ENCODE measurements at regions not wholly inside any gene's neighbourhood (a gene's known extent, or its start where the extent isn't known, plus 50 kb on each side); places are given as distances from the start of the nearest gene placed in this dataset.

DNA sequence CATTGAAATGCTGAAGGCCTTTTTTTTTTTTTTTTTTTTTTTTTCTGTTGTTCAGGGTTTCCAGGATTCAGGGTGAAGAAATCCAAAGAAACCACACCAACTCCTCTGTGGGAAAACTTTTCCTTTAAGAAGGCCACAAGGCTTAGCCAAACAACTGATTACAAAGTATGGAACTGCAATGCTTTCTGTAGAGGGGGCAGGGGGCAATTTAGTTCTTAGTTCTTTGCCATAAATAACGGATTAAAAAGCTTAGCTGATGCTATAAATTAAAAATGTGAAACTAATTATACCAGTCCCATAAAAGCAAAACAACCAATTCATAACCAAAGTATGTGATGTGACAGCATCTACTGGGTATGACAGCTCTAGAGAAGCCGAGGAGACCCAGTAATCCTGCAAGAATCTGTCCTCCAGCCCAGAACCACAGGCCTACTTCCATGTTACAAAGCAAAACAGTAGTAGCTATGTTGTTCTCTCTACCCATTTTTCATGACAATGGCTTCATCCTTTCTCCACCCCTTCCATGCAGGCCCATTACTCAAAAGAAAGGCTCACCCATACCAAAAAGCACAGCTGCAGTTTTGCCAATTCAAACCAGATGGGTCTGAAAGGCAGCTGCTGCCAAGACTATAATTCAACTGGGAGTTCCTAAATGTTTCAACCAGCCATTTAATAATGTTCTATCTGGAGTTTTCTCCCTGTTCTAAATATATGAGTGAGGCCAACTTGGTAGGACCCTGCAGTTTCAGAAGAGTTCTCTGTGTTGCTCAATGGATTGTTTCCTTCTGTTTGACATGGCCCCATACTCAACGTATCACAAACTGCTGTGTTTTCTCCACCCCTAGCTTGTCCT lies 167.1 kb upstream of the ZFHX3 start:
- no peak overlapping the region for H3K4me3 ChIP-seq
- DNase-seq = no peak
- H3K27me3 ChIP-seq (replicated peaks in 1 of 7) = no peaks in the 10 kb centered on the region
- 70 to 89% (median 80%) methylated on average over 3 of the region's 3 CpGs for WGBS, 5 donors
- no peaks in the 10 kb centered on the region for H3K4me1 ChIP-seq
- no peaks in the 10 kb centered on the region for H3K36me3 ChIP-seq
- peaks cover 0 to 7% (median 0%) of the 10 kb centered on the region in 8 donors for H3K9me3 ChIP-seq
- no peak overlapping the region for H3K27ac ChIP-seq
- TF ChIP-seq, protein P1, sequence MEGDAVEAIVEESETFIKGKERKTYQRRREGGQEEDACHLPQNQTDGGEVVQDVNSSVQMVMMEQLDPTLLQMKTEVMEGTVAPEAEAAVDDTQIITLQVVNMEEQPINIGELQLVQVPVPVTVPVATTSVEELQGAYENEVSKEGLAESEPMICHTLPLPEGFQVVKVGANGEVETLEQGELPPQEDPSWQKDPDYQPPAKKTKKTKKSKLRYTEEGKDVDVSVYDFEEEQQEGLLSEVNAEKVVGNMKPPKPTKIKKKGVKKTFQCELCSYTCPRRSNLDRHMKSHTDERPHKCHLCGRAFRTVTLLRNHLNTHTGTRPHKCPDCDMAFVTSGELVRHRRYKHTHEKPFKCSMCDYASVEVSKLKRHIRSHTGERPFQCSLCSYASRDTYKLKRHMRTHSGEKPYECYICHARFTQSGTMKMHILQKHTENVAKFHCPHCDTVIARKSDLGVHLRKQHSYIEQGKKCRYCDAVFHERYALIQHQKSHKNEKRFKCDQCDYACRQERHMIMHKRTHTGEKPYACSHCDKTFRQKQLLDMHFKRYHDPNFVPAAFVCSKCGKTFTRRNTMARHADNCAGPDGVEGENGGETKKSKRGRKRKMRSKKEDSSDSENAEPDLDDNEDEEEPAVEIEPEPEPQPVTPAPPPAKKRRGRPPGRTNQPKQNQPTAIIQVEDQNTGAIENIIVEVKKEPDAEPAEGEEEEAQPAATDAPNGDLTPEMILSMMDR (IDR thresholded peaks at IDR 0.05 in 8 of 11, conservative IDR thresholded peaks at IDR 0.05 in 3 of 11) = no peak
- TF ChIP-seq POLR2AphosphoS5 (IDR thresholded peaks at IDR 0.05) = no peak
- no peak for TF ChIP-seq POLR2A (IDR thresholded peaks at IDR 0.05)
- intact Hi-C loops (cut with DNase I; ENCODE audit: low total_unique reads) = no loop called here

DNA sequence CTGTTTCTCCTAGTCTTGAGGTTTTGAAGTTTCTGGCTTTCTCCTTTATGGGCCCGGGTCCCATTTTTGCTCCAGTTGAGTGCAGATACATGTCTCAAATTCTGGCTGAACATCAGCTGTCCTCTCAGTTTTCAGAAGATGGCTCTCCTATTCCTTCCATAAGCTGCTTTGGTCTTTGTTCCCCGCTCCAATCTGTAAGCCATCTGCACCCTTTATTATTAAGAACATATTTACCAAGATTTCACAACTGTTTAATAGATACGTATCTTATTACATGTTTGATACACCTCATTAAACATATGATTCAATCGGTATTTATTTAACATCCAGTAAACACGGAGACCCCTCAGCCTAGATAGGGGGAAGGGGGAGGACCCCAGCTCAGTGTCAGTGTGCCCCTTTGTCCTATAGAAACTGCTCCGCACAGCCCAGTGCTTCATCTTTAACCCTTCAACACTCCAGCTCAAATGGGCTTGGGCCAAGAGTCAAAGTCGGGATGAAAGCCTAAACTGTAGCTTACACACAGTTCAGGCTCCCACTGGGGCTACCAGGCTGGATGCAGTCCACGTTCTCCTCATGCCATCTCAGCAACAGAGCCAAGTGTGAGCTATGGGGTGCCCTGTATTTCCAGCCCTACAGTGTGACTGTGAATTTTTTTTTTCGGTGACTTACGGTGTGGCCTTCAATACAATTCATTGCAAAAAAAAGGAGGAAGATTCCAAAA lies 166.0 kb upstream of the ZFHX3 start:
- H3K4me3 ChIP-seq = no peak overlapping the region
- TF ChIP-seq, protein P1 (IDR thresholded peaks at IDR 0.05 in 8 of 11, conservative IDR thresholded peaks at IDR 0.05 in 3 of 11) = no peak
- TF ChIP-seq POLR2A (IDR thresholded peaks at IDR 0.05) (no peak), POLR2AphosphoS5 (IDR thresholded peaks at IDR 0.05) (no peak)
- WGBS, 5 donors = 83 to 93% (median 89%) methylated on average over 10 of the region's 10 CpGs
- no peak overlapping the region for H3K27ac ChIP-seq
- H3K36me3 ChIP-seq = no peaks in the 10 kb centered on the region
- DNase-seq = no peak
- H3K9me3 ChIP-seq = peaks cover 0 to 11% (median 3%) of the 10 kb centered on the region in 8 donors
- no peaks in the 10 kb centered on the region for H3K4me1 ChIP-seq
- intact Hi-C loops (cut with DNase I; ENCODE audit: low total_unique reads) = no loop called here
- no peaks in the 10 kb centered on the region for H3K27me3 ChIP-seq (replicated peaks in 1 of 7)

DNA sequence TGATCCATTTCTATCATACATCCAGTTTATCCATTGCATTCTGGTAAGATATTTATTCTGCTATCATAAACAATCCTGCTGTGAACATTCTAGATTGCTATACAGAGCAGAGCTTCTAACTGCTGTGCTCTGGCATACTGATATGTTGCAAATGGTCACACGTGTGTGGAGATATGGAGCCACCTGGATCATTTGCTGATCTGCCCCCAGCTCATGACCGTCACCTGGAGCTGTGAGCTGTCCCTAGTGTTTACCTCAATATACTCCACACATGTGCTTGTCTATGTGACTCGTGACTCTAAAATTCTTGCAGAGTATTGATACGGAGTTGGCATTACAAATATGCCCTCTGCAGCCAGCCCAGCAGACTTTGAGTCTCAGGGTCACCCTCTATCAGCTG lies 164.5 kb upstream of the ZFHX3 start:
- 75 to 86% (median 81%) methylated on average over 4 of the region's 4 CpGs for WGBS, 5 donors
- H3K4me1 ChIP-seq = no peaks in the 10 kb centered on the region
- intact Hi-C loops (cut with DNase I; ENCODE audit: low total_unique reads) = no loop called here
- no peak overlapping the region for H3K4me3 ChIP-seq
- TF ChIP-seq POLR2AphosphoS5 (IDR thresholded peaks at IDR 0.05) = no peak
- TF ChIP-seq, protein P1 (IDR thresholded peaks at IDR 0.05 in 8 of 11, conservative IDR thresholded peaks at IDR 0.05 in 3 of 11) = no peak
- TF ChIP-seq POLR2A (IDR thresholded peaks at IDR 0.05) = no peak
- no peaks in the 10 kb centered on the region for H3K36me3 ChIP-seq
- DNase-seq = no peak
- H3K27ac ChIP-seq = no peak overlapping the region
- H3K9me3 ChIP-seq = peaks cover 0 to 11% (median 3%) of the 10 kb centered on the region in 8 donors
- H3K27me3 ChIP-seq (replicated peaks in 1 of 7) = no peaks in the 10 kb centered on the region

DNA sequence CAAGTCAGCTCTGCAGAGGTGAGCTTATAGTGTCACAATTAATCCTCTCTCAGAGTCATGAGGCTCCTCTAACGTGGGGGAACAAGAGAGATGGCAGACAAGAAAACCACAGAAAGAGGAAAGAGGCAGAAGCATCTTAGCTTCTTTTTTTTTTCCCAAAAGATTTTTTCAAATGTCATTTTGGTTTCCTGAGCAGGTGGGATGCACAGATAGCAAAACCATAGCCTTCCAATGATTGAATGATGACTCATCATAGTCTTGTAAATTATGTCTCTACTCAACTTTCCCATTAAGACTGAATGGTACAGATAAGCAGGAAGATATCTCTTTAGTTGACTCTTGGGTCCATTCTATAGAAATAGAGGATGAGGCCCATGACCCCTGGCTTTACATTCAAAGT lies 162.8 kb upstream of the ZFHX3 start:
- intact Hi-C loops (cut with DNase I; ENCODE audit: low total_unique reads) = no loop called here
- no peak for DNase-seq
- H3K4me1 ChIP-seq = no peaks in the 10 kb centered on the region
- no peak for TF ChIP-seq POLR2A (IDR thresholded peaks at IDR 0.05)
- TF ChIP-seq POLR2AphosphoS5 (IDR thresholded peaks at IDR 0.05) = no peak
- TF ChIP-seq, protein P1 (IDR thresholded peaks at IDR 0.05 in 8 of 11, conservative IDR thresholded peaks at IDR 0.05 in 3 of 11) = no peak
- 13 to 36% (median 21%) methylated on average over 1 of the region's 1 CpG for WGBS, 5 donors
- H3K9me3 ChIP-seq = peaks cover 0 to 5% (median 0%) of the 10 kb centered on the region in 8 donors
- no peak overlapping the region for H3K4me3 ChIP-seq
- no peaks in the 10 kb centered on the region for H3K27me3 ChIP-seq (replicated peaks in 1 of 7)
- H3K27ac ChIP-seq = no peak overlapping the region
- no peaks in the 10 kb centered on the region for H3K36me3 ChIP-seq

Measured in spleen (tissue), 11 donors.